AG10803 (cell line): ENCODE measurements at regions not wholly inside any gene's neighbourhood (a gene's known extent, or its start where the extent isn't known, plus 50 kb on each side); places are given as distances from the start of the nearest gene placed in this dataset.

Source experiments
- DNase-seq: peaks from one replicate; pipeline ENCODE4 v3.0.0; 2010; ENCODE audit warnings: low read depth
- H3K4me3 ChIP-seq: 2 replicates; pipeline ENCODE4 v1.5.1; 2011; ENCODE audit warnings: mild to moderate bottlenecking, low read length, control low read depth
- CTCF ChIP-seq: conservative IDR thresholded peaks from 2 replicates; pipeline ENCODE4 v1.5.1; 2011; ENCODE audit warnings: mild to moderate bottlenecking, low read length, control low read depth, inconsistent platforms

- TF ChIP-seq CTCF, result no peak
- no peak overlapping the region for H3K4me3 ChIP-seq
- DNase-seq, result no peak
Measured at GRCh38 chr12:90244232-90244631, 535.6 kb upstream of the ATP2B1 start.

DNA sequence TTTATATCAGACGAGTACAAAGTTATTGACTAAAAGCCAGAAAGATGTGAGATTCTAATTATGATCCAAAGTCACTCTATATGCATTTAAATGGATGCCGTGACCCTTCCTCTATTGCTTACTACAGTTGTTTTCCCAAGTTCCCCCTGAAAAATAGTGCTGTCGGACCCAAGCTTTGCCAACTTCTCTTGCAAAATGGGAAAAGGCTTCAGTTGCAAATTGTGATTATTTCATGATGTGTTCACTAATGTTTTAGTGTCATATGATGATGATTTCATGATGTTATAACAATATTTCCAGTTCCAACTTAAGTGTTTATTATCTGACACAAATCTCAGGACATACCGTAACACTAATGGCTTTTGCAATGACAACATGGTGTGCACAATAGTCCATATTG is 534.6 kb upstream of the ATP2B1 start:
- TF ChIP-seq CTCF, result no peak
- DNase-seq, result no peak
- H3K4me3 ChIP-seq, result no peak overlapping the region

DNA sequence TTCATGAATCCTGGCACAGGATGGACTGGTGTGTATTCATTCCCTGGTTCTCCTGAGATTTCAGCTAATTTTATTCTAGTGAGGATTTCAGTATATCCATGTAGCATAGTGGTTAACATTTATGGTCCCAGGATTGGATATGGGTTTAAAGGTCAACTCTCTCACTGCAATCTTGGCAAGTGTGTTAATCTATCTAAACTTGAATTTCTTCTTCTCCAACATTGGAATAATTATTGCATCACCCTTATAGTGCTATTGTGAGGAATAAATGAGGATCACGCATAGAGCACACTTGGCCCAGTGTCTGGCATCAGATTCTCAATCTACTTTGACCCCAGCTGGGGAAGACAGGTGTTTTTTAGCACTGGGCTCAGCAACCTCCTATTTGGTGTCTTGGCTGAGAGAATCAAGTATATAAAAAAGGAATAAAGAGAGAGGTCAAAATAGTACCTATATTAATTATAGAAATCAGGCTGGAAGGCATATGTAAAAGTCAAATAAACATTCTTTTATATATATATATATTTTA is 531.2 kb upstream of the ATP2B1 start:
- DNase-seq, result no peak
- no peak overlapping the region for H3K4me3 ChIP-seq
- TF ChIP-seq CTCF, result no peak

GRCh38 chr12:90238663-90239271 is 530.1 kb upstream of the ATP2B1 start:
- H3K4me3 ChIP-seq, result no peak overlapping the region
- no peak for DNase-seq
- TF ChIP-seq CTCF, result no peak

- no peak overlapping the region for H3K4me3 ChIP-seq
- no peak for TF ChIP-seq CTCF
- DNase-seq, result no peak
Measured at GRCh38 chr12:90237841-90238240, 529.2 kb upstream of the ATP2B1 start.

GRCh38 chr12:90235642-90236041 is 527.0 kb upstream of the ATP2B1 start:
- H3K4me3 ChIP-seq, result no peak overlapping the region
- no peak for TF ChIP-seq CTCF
- DNase-seq, result peak; percentile 30

- H3K4me3 ChIP-seq, result no peak overlapping the region
- TF ChIP-seq CTCF, result no peak
- DNase-seq, result peak; percentile 62
Measured at GRCh38 chr12:90234472-90234871, 525.8 kb upstream of the ATP2B1 start.
